ENCODE measurements at regions not wholly inside any gene's neighbourhood (a gene's known extent, or its start where the extent isn't known, plus 50 kb on each side); places are given as distances from the start of the nearest gene placed in this dataset.

DNA sequence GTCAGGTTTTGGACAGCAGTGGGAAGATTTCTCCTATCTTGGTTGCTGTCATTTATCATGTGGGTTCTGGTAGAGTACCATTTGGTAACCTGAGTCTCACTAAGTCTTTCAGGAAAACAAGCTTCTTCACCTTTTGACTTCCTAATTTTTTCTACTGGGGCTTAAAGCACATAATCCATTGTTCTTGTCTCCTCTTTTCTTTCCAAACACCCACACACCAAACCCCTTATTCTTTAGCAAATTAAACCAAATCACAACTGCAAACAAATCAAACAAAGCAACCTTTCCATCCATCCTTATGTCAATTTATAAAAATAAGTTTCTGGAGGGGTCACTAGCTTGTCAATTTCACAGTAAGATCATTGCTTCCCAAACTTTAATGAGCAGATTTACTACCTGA, 84.1 kb downstream of the ATP23 start:
- Histone ChIP-seq H2AFZ (ENCODE audit: low read depth, low read length, poor library complexity, severe bottlenecking) (no peak overlapping the region), H3K9me3 (ENCODE audit: control insufficient read depth in 1 of 2, insufficient read depth in 1 of 2, low read depth in 1 of 2, low read length in 2 of 2) (no peaks in the 10 kb centered on the region), H3K4me1 (ENCODE audit: control insufficient read depth in 1 of 2, insufficient read depth in 2 of 2, low read length in 2 of 2) (peaks cover 0 to 4% of the 10 kb centered on the region in 2 experiments; a peak in 1 of 4 replicates), H3K9me2 (ENCODE audit: insufficient read depth) (no peaks in the 10 kb centered on the region), H3K4me2 (ENCODE audit: low read length) (no peak overlapping the region), H3K27ac (ENCODE audit: low read depth, low read length) (no peak overlapping the region), H3K36me3 (ENCODE audit: control insufficient read depth in 1 of 2, insufficient read depth in 2 of 2, low read length in 2 of 2) (no peaks in the 10 kb centered on the region), H4K20me1 (ENCODE audit: insufficient read depth) (no peaks in the 10 kb centered on the region), H3K9ac (ENCODE audit: low read length) (no peak overlapping the region), H3K4me3 (replicated peaks in 1 of 2; ENCODE audit: low read depth in 1 of 2, low read length in 2 of 2) (no peak overlapping the region), H3K79me2 (ENCODE audit: insufficient read depth, low read length) (no peaks in the 10 kb centered on the region), H3K27me3 (ENCODE audit: insufficient read depth, low read length) (no peaks in the 10 kb centered on the region)
- RAD21 ChIA-PET (ENCODE audit: low non-redundant PET in 1 of 2, low total read pairs in 2 of 2, uncharacterized antibody in 2 of 2, unreplicated experiment in 2 of 2), result no interaction called here
- BruUV-seq (replicated peaks), result no TSS peak
- TF ChIP-seq ZNF274 (IDR thresholded peaks at IDR 0.05; ENCODE audit: low read depth, low read length) (no peak), CTCF (IDR thresholded peaks at IDR 0.05 in 2 of 3, conservative IDR thresholded peaks at IDR 0.05 in 1 of 3; ENCODE audit: borderline replicate concordance in 1 of 3, insufficient read depth in 1 of 3, low read depth in 2 of 3, low read length in 2 of 3) (no peak), TCF7L2 (IDR thresholded peaks at IDR 0.05; ENCODE audit: borderline replicate concordance, extremely low read depth, insufficient read depth, insufficient read length) (no peak), ELF1 (IDR thresholded peaks at IDR 0.05; ENCODE audit: borderline replicate concordance, low read depth) (no peak), MAX (IDR thresholded peaks at IDR 0.05) (no peak), JUND (IDR thresholded peaks at IDR 0.05) (no peak), SIN3A (IDR thresholded peaks at IDR 0.05; ENCODE audit: low read depth) (no peak)
- TF ChIP-seq, protein P1, sequence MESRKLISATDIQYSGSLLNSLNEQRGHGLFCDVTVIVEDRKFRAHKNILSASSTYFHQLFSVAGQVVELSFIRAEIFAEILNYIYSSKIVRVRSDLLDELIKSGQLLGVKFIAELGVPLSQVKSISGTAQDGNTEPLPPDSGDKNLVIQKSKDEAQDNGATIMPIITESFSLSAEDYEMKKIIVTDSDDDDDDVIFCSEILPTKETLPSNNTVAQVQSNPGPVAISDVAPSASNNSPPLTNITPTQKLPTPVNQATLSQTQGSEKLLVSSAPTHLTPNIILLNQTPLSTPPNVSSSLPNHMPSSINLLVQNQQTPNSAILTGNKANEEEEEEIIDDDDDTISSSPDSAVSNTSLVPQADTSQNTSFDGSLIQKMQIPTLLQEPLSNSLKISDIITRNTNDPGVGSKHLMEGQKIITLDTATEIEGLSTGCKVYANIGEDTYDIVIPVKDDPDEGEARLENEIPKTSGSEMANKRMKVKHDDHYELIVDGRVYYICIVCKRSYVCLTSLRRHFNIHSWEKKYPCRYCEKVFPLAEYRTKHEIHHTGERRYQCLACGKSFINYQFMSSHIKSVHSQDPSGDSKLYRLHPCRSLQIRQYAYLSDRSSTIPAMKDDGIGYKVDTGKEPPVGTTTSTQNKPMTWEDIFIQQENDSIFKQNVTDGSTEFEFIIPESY (IDR thresholded peaks at IDR 0.05; ENCODE audit: extremely low read depth, insufficient replicate concordance, low read length), result no peak
- intact Hi-C loops (cut with micrococcal nuclease), result no loop called here
- POLR2A ChIA-PET, result no interaction called here
- CTCF ChIA-PET, result no interaction called here
- no peak for DNase-seq (ENCODE audit: low read depth, low spot score)
- ATAC-seq, result no peak
